HG02642 (cell line): ENCODE measurements at regions not wholly inside any gene's neighbourhood (a gene's known extent, or its start where the extent isn't known, plus 50 kb on each side); places are given as distances from the start of the nearest gene placed in this dataset.

Experiments used
- ATAC-seq: cut with Tn5 transposase; IDR thresholded peaks from one replicate; pipeline ENCODE4 v1.9.1; 2021; ENCODE audit warnings: mild to moderate bottlenecking; ENCODE audit not compliant: unreplicated experiment, poor library complexity

DNA sequence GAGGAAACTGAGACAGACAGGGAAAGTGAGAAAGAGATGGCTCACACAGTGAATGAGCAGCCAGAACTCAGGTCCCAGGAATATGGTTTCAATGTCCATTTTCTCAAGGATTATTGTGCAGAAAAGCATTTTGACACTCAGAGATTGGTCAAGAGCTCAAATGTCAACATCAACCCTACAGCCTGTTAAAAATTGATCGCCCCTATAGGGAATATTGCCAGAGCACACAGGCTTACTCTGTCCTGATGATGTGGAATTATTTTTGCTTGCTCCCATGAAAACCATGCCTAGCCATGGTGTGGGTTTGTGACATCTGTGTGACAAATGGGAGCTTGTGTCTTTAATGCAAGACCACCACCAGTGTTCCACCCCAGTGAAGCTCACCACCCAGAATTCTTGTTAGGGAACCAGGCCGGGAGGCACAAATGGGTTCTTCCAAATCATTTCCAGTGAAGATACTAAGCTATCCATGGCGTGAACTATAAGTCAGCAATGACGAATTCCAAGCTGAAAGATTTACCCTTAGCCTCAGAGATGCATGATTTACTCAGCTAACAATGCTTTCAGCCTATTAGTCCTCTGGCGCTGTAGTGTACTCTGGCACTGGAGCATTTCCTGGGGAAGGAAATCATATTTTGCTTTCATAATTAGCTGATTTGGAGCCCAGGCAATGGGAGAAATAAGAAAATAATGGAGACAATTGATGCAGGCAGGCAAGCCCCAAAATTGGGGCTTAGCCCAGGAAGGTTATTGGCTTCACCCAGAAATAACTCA, 1188.2 kb upstream of the TMEM132C start:
- no peak for ATAC-seq

- ATAC-seq: no peak
Observed at GRCh38 chr12:127079636-127080035, 1187.3 kb upstream of the TMEM132C start.

- ATAC-seq: no peak
Observed at GRCh38 chr12:127081058-127081457, 1185.9 kb upstream of the TMEM132C start.

DNA sequence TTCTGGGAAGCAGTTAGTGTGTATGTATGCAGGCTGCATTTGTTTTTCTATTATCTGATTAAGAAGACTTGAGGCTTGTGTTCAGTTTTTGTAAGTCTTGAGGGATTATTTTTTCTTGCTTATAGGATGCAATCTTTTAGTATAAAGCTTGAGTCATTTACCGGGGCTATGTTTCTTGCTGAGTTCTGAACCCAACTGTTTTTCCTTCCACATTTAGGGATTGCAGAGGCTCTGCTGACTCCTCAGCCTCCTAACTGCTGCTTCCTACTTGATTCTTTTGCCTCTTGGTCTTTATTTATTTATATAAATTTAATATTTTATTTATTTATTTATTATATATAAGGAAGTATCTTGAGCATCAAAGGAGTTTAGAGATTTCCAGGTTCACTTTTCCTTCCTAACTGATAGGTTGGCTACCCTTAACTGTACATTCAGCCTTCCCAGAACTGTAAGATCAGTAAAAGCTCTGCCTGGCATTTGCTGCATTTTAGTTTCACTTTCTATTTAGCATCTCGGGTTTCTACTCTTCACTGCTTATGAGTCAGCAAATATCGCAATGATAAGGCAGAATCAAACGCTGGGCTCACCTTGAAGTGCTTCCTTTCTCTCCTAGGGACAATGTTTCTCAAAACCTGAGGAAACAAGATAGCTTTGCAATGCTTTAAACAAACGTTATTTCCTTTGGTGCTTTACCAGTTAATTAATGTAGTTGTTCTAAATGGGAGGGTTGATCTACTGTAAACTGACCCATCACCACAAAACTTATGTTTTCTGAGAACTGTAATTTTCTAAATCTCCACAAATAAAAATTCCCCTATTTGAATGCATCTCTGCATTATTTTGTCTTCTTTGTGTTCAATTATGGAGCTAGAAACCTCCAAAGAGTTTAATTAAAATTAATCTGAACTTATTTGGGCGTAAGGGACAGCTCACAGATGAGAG, 1183.7 kb upstream of the TMEM132C start:
- peak; percentile 94 for ATAC-seq

GRCh38 chr12:127101076-127101475, 1165.9 kb upstream of the TMEM132C start:
- ATAC-seq: no peak

- ATAC-seq: no peak
Observed at GRCh38 chr12:127106041-127106440, 1160.9 kb upstream of the TMEM132C start.

GRCh38 chr12:127106697-127107096, 1160.3 kb upstream of the TMEM132C start:
- ATAC-seq: no peak

- ATAC-seq: no peak
Observed at GRCh38 chr12:127107744-127108143, 1159.2 kb upstream of the TMEM132C start.

GRCh38 chr12:127108360-127109215, 1158.4 kb upstream of the TMEM132C start:
- peak; percentile 88 for ATAC-seq

DNA sequence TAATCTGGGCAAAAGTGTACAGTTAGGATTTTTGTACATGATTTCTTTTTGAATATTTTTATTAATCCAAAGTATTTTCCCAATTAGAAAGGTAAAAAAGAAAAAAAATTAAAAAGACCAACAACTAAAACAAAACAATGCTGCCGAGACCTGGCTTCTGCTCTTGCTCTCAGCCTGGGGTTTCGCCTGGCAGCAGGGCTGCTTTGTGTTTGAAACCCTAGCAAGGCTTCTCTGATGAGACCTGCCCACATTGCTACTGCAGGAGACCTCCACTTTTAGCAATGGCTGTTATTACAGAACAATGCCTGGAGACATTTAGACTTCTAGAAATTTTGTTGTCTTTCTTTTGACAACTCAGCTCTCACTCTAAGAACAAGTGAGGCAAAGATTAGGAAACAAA, 1153.0 kb upstream of the TMEM132C start:
- no peak for ATAC-seq

DNA sequence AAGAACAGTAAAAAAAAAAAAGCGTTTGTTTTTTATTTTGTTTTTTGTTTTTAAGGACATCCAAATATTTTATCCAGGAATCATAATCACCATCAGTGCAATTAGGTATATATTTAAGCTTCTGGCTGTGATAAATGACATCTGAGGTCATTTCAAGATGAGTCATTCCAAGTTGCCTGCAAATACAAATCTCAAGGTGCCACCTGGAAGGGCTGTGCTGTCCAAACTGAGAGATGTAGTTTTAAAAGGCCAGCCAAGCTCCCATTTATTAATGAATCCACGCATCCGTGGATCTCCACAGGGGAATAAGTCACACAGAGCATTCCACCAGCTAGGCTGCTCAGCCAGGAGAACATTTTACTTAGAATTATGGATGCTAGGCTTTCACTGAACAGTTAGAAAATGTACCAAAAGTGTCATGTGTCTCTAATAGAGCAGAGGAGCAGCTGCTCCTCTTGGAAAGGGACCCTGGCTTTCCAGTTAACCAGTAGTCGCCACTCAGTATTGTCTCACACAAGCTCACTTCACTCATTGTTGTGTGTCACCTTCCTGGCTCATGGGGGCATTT, 1151.4 kb upstream of the TMEM132C start:
- no peak for ATAC-seq

- ATAC-seq: no peak
Observed at GRCh38 chr12:127118251-127118650, 1148.7 kb upstream of the TMEM132C start.

DNA sequence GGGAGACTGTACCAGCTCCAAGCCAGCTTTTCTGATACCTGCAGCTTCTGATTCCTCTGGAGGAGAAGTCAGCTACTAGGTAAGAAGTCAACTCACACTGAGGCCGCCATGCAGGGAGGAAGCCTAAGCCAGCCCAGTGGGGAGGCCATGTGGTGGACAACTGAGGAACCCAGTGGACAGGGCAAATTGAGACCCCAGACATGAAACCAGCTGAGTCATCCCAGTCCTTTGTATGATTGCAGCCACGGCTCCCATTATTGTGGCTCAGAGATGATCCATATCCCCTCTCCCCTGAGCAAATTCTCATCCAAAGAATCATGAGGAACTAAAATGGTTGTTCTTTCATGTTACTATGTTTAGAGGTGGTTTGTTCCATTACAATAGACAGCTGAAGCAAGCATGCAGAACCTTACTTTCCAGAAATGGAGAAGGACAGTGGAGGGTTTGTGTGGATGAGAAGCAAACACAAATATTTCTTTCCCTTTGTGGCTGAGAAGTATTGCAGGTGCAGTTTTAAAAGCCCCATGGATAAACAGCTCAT, 1147.3 kb upstream of the TMEM132C start:
- ATAC-seq: no peak

- ATAC-seq: no peak
Observed at GRCh38 chr12:127120851-127121250, 1146.1 kb upstream of the TMEM132C start.

- no peak for ATAC-seq
Observed at GRCh38 chr12:127121494-127122084, 1145.4 kb upstream of the TMEM132C start.

DNA sequence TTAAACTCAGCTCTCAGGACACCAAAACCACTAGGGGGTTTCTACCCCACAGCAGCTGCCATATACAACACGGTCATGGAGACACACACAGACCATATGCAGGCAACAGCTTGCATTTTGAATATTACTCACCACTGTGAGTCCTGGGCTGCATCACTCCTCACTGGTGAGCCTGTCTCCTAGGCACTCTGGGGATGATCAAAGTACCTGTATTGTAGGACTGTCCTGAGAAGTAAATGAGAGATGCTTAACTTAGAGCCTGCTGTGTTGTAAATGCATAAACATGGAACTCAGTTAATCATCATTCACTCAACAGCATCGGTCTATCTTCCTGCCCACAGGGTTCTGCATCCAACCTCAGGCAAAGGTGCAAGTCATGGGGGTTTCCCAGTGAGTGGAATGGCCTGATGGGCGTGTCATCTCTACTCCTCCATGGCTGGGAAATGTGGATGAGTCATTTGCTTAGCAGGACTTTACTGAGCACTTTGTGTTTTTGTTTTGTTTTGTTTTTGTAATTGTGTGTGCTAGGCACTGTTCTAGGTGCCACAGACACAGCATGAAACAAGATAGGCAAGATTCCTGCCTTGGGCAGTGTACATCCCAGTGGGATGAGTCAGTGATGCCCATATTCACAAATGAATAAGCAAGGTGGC, 1141.2 kb upstream of the TMEM132C start:
- ATAC-seq: peak; percentile 92

DNA sequence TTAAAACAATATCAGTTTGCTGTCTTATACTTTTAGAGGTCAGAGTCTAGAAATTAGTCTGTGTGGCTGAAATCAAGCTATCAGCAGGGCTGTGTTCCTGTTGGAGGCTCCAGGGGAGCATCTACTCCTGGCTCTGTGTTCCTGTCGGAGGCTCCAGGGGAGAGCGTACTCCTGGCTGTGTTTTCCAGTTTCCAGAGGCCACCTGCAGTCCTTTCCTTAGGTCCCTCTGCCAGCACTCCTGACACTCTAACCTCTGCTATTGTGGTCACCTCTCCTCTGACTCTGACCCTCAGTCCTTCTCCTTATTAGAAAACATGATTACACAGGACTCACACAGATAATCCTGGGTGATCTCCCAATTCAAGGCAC, 1140.7 kb upstream of the TMEM132C start:
- ATAC-seq: peak; percentile 19

DNA sequence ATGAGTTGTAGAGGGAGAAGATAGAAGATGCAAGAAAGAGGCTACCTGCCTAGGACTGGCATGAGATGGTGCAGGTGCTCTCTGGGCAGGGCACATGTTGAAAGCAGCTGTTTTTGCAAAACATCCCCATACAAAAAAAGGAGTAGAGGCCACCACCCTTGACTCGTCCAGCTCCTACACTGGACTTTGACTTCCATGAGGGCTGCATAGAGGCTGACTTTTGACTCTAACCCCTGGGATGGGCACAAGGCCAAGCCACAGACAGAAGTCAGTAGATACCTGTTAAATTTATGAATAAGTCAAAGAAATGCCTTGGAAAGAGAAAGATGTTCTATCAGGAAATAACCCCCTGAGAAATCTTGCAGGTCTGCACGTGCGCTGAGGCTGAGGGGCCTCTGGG, 1139.1 kb upstream of the TMEM132C start:
- no peak for ATAC-seq

DNA sequence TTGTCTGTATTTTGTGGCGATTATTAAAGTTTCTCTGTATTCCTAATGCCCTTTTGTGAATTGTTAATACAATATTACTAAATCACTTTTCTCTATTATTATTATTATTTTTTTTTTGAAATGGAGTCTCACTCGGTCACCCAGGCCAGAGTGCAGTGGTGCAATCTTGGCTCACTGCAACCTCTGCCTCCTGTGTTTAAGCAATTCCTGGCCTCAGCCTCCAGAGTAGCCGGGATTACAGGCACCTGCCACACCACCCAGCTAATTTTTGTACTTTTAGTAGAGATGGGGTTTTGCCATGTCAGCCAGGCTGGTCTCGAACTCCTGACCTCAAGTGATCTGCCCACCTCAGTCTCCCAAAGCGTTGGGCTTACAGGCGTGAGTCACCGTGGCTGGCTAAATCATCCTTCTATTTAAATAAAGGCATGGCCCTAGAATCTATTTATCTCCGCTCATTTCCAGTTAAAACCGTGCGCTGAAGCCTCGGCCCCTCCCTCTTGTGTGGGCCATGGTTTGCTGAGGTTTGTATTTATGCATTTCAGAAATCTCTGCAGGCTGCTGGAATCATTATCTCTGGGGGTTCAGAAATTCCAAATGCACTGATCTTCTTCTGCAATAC, 1136.4 kb upstream of the TMEM132C start:
- ATAC-seq: no peak
